ENCODE measurements at regions not wholly inside any gene's neighbourhood (a gene's known extent, or its start where the extent isn't known, plus 50 kb on each side); places are given as distances from the start of the nearest gene placed in this dataset.

DNA sequence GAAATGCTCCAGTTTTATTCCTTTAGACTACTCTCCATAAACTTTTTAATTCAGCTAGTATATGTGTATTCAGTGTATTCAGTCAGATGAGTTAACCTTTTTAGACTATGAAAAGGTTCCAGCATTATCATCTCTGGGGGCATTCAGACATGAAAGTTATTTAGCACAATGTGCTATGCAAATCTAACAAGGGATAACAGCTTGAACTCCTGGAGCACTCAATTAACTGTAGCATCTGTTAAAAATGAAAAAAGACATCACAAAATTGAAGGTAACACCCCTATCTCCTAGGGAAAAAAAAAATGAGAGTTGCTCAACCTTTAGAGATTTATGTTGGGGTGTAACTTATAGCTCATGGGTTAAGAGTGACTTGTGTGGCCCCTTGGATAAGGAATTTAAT, 211.5 kb downstream of the PHLDA1 start:
- TF ChIP-seq EZH2phosphoT487 (IDR thresholded peaks at IDR 0.05; ENCODE audit: insufficient read depth, low read depth): no peak
- no peak for TF ChIP-seq EZH2 (IDR thresholded peaks at IDR 0.05; ENCODE audit: insufficient read depth, poor library complexity, severe bottlenecking)
